B cell (primary cell): ENCODE measurements at regions not wholly inside any gene's neighbourhood (a gene's known extent, or its start where the extent isn't known, plus 50 kb on each side); places are given as distances from the start of the nearest gene placed in this dataset.
"Not testable (repeated sequence)": the region's sequence is repeated elsewhere in the genome, so short reads cannot be mapped to it uniquely, and the experiment has no call there.

Source experiments
- ATAC-seq: fragments of 200-7000 bp; cut with Tn5 transposase; one replicate; pipeline ENCODE4 v1.10.0; 2021; ENCODE audit warnings: low read depth, mild to moderate bottlenecking, moderate number of reproducible peaks, moderate library complexity
- CTCF ChIA-PET: fragments of 350-600 bp; sonication (Branson Sonifier 250); formaldehyde crosslinking; loops from one replicate; lab custom pipeline; 2021; ENCODE audit warnings: antibody characterized with exemption, inconsistent platforms; lab: Charles Lee
- POLR2A ChIA-PET: fragments of 350-600 bp; sonication (Branson Sonifier 250); formaldehyde crosslinking; loops from one replicate; lab custom pipeline; 2021; ENCODE audit warnings: antibody characterized with exemption; lab: Charles Lee
- DNase-seq: peaks from one replicate; pipeline ENCODE4 v3.0.0; 2013
- H2AFZ ChIP-seq: 2 replicates; pipeline ENCODE4 v1.6.1; 2012; ENCODE audit warnings: mild to moderate bottlenecking, low read depth, low read length; ENCODE audit not compliant: insufficient read depth, poor library complexity, severe bottlenecking
- H3K27ac ChIP-seq, 2 donors: 1 replicate in 1 of 2; 2 replicates in 1 of 2; pipeline ENCODE4 v1.5.1; 2012 to 2013; ENCODE audit warnings: low read length in 2 of 2, mild to moderate bottlenecking in 2 of 2, moderate library complexity in 1 of 2
- H3K27me3 ChIP-seq, 4 experiments: fragments of 200-600 bp in 1 of 4; sonication (generic) in 1 of 4; replicated peaks in 1 of 4; 1 replicate in 2 of 4; 2 replicates in 2 of 4; pipeline versions ENCODE4 v1.6.1 to v1.7.0; 2013 to 2016; ENCODE audit warnings: low read length in 3 of 4, mild to moderate bottlenecking in 2 of 4, mixed read lengths in 1 of 4, moderate library complexity in 1 of 4; ENCODE audit not compliant: insufficient read depth in 4 of 4, control insufficient read depth in 3 of 4; ENCODE audit errors: control extremely low read depth in 1 of 4
- H3K36me3 ChIP-seq, 2 experiments: replicated peaks in 1 of 2; 1 replicate in 1 of 2; 2 replicates in 1 of 2; pipeline versions ENCODE4 v1.6.1 to v1.7.1; 2013; ENCODE audit warnings: low read length in 1 of 2; ENCODE audit not compliant: insufficient read depth in 2 of 2, control insufficient read depth in 1 of 2; ENCODE audit errors: control extremely low read depth in 1 of 2, extremely low read depth in 1 of 2
- H3K4me1 ChIP-seq, 2 donors: fragments of 200-600 bp in 1 of 2; sonication (generic) in 1 of 2; 1 replicate in 1 of 2; 2 replicates in 1 of 2; pipeline versions ENCODE4 v1.5.1 to v1.6.1; 2013 to 2017; ENCODE audit warnings: low read length in 2 of 2; ENCODE audit not compliant: control insufficient read depth in 2 of 2, insufficient read depth in 2 of 2
- H3K4me2 ChIP-seq: replicated peaks from 2 replicates; pipeline ENCODE3; 2012; ENCODE audit warnings: mild to moderate bottlenecking, low read depth, low read length; ENCODE audit not compliant: poor library complexity, severe bottlenecking
- H3K4me3 ChIP-seq, 5 experiments: fragments of 200-600 bp in 1 of 5; sonication (generic) in 1 of 5; 1 replicate in 3 of 5; 2 replicates in 2 of 5; pipeline versions ENCODE4 v1.5.1 to v1.7.0; 2011 to 2016; ENCODE audit warnings: low read length in 4 of 5, mild to moderate bottlenecking in 4 of 5, low read depth in 2 of 5, control low read depth in 1 of 5, moderate library complexity in 1 of 5; ENCODE audit not compliant: insufficient read depth in 1 of 5; ENCODE audit errors: control extremely low read depth in 1 of 5, extremely low read depth in 1 of 5
- H3K79me2 ChIP-seq: fragments of 200-600 bp; sonication (generic); one replicate; pipeline ENCODE4 v1.6.0; 2016; ENCODE audit warnings: low read length; ENCODE audit not compliant: control insufficient read depth, insufficient read depth
- H3K9ac ChIP-seq: fragments of 200-600 bp; sonication (generic); 2 replicates; pipeline ENCODE4 v1.6.1; 2017; ENCODE audit warnings: mild to moderate bottlenecking, low read length, moderate library complexity
- H3K9me3 ChIP-seq, 3 donors: one replicate each; pipeline versions ENCODE4 v1.6.1 to v1.7.1; 2013; ENCODE audit warnings: low read length in 2 of 3; ENCODE audit not compliant: control insufficient read depth in 2 of 3, insufficient read depth in 1 of 3; ENCODE audit errors: control extremely low read depth in 1 of 3
- H4K20me1 ChIP-seq: 2 replicates; pipeline ENCODE4 v1.6.0; 2012; ENCODE audit warnings: mild to moderate bottlenecking, low read length; ENCODE audit not compliant: insufficient read depth, control insufficient read depth, poor library complexity, severe bottlenecking
- H3K27ac Mint-ChIP-seq: one replicate; pipeline ENCODE4 v1.8.0; 2021; ENCODE audit warnings: mixed read lengths
- H3K27me3 Mint-ChIP-seq: one replicate; pipeline ENCODE4 v1.8.0; 2021; ENCODE audit warnings: mixed read lengths
- H3K4me1 Mint-ChIP-seq: one replicate; pipeline ENCODE4 v1.8.0; 2021; ENCODE audit warnings: mixed read lengths
- H3K4me3 Mint-ChIP-seq: one replicate; pipeline ENCODE4 v1.8.0; 2021; ENCODE audit warnings: mixed read lengths
- H3K9me3 Mint-ChIP-seq: one replicate; pipeline ENCODE4 v1.8.0; 2022; ENCODE audit warnings: mixed read lengths; ENCODE audit not compliant: insufficient read depth
- CTCF ChIP-seq: fragments of 200-600 bp; IDR thresholded peaks from one replicate; pipeline ENCODE4 v1.8.0; 2022; ENCODE audit warnings: antibody characterized with exemption, mild to moderate bottlenecking
- EZH2 ChIP-seq: IDR thresholded peaks from 2 replicates; pipeline ENCODE4 v1.6.1; 2012; ENCODE audit warnings: borderline replicate concordance, low read depth, mild to moderate bottlenecking, moderate library complexity, low read length; ENCODE audit not compliant: insufficient read depth, poor library complexity, severe bottlenecking
- WGBS: methylation state at CpG from one replicate; pipeline ENCODE4 v1.1.5; 2013; ENCODE audit warnings: missing lambda C conversion rate; ENCODE audit not compliant: insufficient coverage; 5-methylcytosine and 5-hydroxymethylcytosine counted together
- intact Hi-C: fragments of 100-400 bp; cut with micrococcal nuclease; formaldehyde crosslinking; loops from one replicate; pipeline ENCODE4 v1.10.0; 2022

GRCh38 chr21:14886001-14886400 is 178.8 kb downstream of the NRIP1 start:
- H3K9me3 ChIP-seq = no peaks in the 10 kb centered on the region
- TF ChIP-seq CTCF (no peak), EZH2 (no peak)
- H3K27ac ChIP-seq = no peak overlapping the region
- CTCF ChIA-PET = no interaction called here
- peaks cover 9 to 17% of the 10 kb centered on the region in 2 donors for H3K4me1 ChIP-seq
- no peaks in the 10 kb centered on the region for H3K27me3 ChIP-seq
- intact Hi-C loops = no loop called here
- POLR2A ChIA-PET = no interaction called here
- DNase-seq (no peak), ATAC-seq (no peak)
- no peak overlapping the region for H3K9ac ChIP-seq
- no peaks in the 10 kb centered on the region for H3K79me2 ChIP-seq
- H3K4me2 ChIP-seq = no peak overlapping the region
- no peak overlapping the region for H2AFZ ChIP-seq
- no peaks in the 10 kb centered on the region for H3K9me3 Mint-ChIP-seq
- no peak overlapping the region for H3K4me3 ChIP-seq
- no peaks in the 10 kb centered on the region for H3K36me3 ChIP-seq
- WGBS = no CpG with 5 or more reads among the region's 1 CpG
- no peaks in the 10 kb centered on the region for H3K27me3 Mint-ChIP-seq
- H3K4me1 Mint-ChIP-seq = peaks cover 19% of the 10 kb centered on the region
- H3K4me3 Mint-ChIP-seq = no peak overlapping the region
- no peaks in the 10 kb centered on the region for H4K20me1 ChIP-seq
- H3K27ac Mint-ChIP-seq = no peak overlapping the region

DNA sequence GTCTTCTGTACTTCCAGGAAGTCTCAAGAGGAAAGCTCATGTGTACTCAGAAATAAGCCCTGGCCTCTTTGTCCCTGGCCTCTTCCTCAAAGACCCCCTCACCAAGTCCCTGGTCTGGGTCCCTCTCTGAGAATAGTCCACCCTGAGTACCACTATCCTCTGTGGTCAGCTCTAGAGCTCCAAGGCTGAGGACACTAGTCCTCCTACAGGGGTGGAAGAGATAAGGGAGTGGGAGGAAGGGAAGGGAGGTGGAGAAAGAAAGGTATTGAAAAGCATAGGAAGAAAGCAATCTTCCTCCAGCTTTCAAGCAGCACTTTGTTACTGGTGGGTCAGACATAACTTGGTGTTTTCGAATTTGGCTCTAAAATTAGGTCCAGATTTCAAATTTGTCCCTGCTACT is 181.4 kb downstream of the NRIP1 start:
- Histone ChIP-seq H3K79me2 (no peaks in the 10 kb centered on the region), H3K9me3 (no peaks in the 10 kb centered on the region), H3K36me3 (no peaks in the 10 kb centered on the region), H3K27ac (no peak overlapping the region), H2AFZ (no peak overlapping the region), H3K4me1 (peaks cover 25 to 36% of the 10 kb centered on the region in 2 donors), H3K27me3 (no peaks in the 10 kb centered on the region), H4K20me1 (no peaks in the 10 kb centered on the region), H3K4me2 (no peak overlapping the region), H3K4me3 (no peak overlapping the region), H3K9ac (no peak overlapping the region)
- Mint-ChIP-seq H3K4me3 (no peak overlapping the region), H3K27ac (no peak overlapping the region), H3K4me1 (peaks cover 38% of the 10 kb centered on the region), H3K9me3 (no peaks in the 10 kb centered on the region), H3K27me3 (no peaks in the 10 kb centered on the region)
- WGBS = no CpG with 5 or more reads among the region's 1 CpG
- ChIA-PET POLR2A (no interaction called here), CTCF (interaction anchor here (1.5 kb wide), 1 partner anchor 21 kb away, joined by 9 read pairs; no protein-coding TSS in a partner anchor)
- intact Hi-C loops = no loop called here
- ATAC-seq (no peak), DNase-seq (no peak)
- TF ChIP-seq CTCF = no peak
- no peak for TF ChIP-seq EZH2

GRCh38 chr21:14882545-14882944 is 182.3 kb downstream of the NRIP1 start:
- H3K27ac Mint-ChIP-seq, H3K79me2 ChIP-seq, H3K4me3 Mint-ChIP-seq, CTCF ChIA-PET, H3K9me3 Mint-ChIP-seq, POLR2A ChIA-PET, H3K4me2 ChIP-seq, H4K20me1 ChIP-seq, H3K27ac ChIP-seq, intact Hi-C loops, H2AFZ ChIP-seq, DNase-seq, H3K9ac ChIP-seq, H3K4me3 ChIP-seq, H3K36me3 ChIP-seq, ATAC-seq, H3K27me3 ChIP-seq, H3K27me3 Mint-ChIP-seq, H3K9me3 ChIP-seq: not testable (repeated sequence)
- peaks cover 46% of the 10 kb centered on the region for H3K4me1 Mint-ChIP-seq
- peaks cover 32 to 44% of the 10 kb centered on the region in 2 donors for H3K4me1 ChIP-seq
- WGBS = 100% methylated on average over 1 of the region's 5 CpGs
